GM12874 (cell line): ENCODE measurements at regions not wholly inside any gene's neighbourhood (a gene's known extent, or its start where the extent isn't known, plus 50 kb on each side); places are given as distances from the start of the nearest gene placed in this dataset.

Experiments used
- CTCF ChIP-seq: IDR thresholded peaks from 2 replicates; pipeline ENCODE4 v1.5.1; 2011; ENCODE audit warnings: low read depth, mild to moderate bottlenecking, control low read depth, low read length, moderate library complexity; ENCODE audit not compliant: insufficient read depth

- TF ChIP-seq CTCF, result no peak
Measured at GRCh38 chr13:62375653-62376052, 960.0 kb upstream of the PCDH20 start.

- TF ChIP-seq CTCF, result no peak
Measured at GRCh38 chr13:62371737-62372136, 956.1 kb upstream of the PCDH20 start.

GRCh38 chr13:62360609-62361008 lies 945.0 kb upstream of the PCDH20 start:
- TF ChIP-seq CTCF, result no peak

GRCh38 chr13:62358646-62358932 lies 942.9 kb upstream of the PCDH20 start:
- no peak for TF ChIP-seq CTCF

- TF ChIP-seq CTCF, result peak; percentile 63
Measured at GRCh38 chr13:62357887-62358645, 942.4 kb upstream of the PCDH20 start.

GRCh38 chr13:62356977-62357376 lies 941.3 kb upstream of the PCDH20 start:
- TF ChIP-seq CTCF, result no peak

- no peak for TF ChIP-seq CTCF
Measured at GRCh38 chr13:62337109-62337880, 921.6 kb upstream of the PCDH20 start.
